Stimulated activated CD4-positive, alpha-beta T cell treated with anti-CD3 and anti-CD28 coated beads, Interleukin-4, amount 100 ng/mL, for 48 hours (primary cell): ENCODE measurements at regions not wholly inside any gene's neighbourhood (a gene's known extent, or its start where the extent isn't known, plus 50 kb on each side); places are given as distances from the start of the nearest gene placed in this dataset.

Source experiments
- DNase-seq, 2 donors: peaks; one replicate each; pipeline ENCODE4 v3.0.0-alpha.2; 2020; ENCODE audit warnings: low read depth in 2 of 2

DNA sequence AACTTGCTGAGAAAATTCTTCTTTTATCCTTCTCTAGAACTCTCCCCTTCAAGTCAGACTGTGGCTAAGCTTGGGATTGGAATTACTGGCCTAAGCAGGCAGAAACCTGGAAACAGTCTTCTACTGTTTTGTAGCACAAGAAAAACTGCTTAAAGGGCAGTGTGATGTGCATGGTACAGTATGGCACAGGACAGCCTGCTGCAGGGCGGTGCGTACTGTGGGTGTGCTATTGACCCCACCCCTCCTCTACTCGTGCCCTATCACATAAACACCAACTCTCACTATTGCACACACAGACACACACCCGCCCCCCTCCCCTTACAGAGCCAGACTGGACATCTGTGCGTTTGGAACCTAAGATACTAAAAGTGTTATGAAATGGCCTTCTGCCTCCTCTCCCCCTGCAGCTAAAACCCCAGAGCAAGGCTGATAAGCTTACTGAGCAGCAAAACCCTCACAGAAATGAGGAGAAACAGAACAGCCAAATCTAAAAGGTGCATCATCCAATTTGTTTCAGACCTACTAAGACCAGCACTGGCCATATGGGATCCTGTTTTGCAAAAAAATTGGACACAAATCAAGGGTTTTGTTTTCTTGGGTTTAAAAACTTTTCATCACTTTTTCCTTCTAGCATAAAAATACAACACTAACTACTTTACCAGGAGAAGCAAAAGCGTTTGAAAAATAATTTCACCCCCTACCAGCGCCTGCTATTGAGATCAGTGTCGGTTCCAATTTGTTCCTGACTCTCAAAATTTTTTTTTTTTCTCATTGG, 355.8 kb upstream of the LYPLAL1 start:
- DNase-seq = no peak

DNA sequence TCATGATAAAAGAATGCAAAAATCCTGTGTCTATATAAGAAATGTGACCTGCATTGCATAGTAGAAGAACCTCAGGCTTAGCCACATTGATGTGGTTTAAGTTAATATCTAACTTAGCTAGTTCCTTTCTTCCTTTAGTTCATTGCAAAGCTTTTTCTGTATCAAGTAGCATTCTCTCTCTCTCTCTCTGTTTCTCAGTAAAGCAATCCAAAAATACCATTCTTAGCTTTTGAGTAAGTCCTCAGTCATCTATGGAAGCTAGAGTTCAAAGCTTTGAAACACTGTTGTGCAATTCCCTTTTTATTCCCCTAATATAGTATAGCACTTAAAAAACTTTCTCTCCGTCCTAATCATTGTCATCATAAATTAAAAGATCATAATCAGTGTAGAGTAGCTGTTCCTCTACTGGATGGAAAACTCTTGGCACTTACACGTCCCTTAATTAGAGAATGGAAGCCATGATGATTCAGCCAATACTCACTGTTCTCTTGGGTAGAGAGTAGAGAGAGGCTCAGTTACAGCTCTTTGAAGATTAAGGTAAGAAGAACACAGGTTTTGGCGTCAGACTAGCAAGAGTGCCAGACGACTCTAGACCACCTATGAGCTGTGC, 350.3 kb upstream of the LYPLAL1 start:
- DNase-seq = no peak

DNA sequence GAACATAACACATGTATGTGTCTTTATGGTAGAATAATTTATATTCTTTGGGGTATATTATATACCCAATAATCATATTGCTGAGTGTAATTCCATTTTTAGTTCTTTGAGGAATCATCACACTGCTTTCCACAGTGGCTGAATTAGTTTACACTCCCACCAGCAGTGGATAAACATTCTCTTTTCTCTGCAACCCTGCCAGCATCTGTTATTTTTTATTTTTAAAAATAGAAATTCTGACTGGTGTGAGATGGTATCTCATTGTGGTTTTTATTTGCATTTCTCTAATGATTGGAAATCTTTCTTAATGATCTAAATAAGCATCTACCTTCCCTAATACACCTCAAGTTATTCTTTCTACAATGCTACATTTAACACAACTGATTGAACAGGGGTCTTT, 346.2 kb upstream of the LYPLAL1 start:
- DNase-seq = no peak

DNA sequence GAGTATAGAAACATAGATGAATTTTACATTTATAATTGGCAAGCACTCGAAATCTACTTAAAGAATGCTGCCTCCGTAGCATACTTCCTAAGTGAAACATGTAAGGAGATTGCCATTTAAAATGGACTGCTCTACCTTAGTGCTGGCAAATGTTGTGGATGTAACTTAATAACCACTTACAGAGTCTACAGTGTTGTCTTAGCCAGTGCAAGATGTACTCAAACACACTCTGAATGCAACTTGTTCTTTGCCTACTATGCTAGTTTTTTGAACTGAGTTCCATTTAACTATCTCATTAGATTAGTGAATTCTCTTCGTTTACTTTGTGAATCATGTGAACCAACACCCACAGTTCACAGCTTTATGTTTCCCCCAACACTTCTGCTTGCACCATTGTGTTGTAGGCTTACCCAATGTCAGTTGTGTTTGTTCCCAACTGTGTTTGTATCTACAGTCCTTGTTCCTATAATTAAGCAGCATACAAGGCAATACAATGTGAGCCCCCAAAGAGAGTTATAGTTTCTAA, 345.5 kb upstream of the LYPLAL1 start:
- DNase-seq = no peak

DNA sequence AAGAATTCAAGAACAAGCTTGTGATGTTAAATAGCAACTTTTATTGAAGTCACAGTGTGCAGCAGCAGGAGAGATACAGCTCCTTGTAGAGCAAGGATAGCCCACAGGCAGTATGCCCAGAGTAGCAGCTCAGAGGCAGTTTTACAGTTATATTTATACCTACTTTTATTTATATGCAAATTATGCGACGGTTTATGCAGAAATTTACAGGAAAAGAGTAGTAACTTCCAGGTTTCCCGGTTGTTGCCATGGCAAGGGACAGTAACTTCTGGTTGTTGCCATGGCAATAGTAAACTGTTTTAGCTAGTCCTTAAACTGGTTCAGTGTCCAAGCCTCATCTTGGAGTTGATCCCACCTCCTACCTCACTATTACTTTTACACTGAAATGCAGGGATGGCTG, 344.6 kb upstream of the LYPLAL1 start:
- no peak for DNase-seq

DNA sequence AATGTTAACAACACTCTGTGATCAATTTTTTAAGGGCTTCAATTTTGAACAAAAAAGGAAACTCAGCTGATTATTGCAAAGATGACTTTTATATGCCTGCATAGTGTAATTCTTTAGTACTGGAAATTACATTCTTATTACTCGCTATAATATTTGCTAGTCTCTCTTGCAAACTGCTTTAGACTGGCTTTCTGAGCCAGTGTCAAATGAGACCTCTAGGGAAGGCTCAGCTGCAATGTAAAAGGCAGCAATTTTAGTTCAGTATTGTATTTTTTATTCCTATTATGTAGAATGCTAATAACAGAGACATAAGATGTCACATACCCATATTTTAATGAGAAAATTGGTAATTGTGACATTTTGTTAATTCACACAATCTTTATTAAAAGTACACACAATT, 338.1 kb upstream of the LYPLAL1 start:
- no peak for DNase-seq

GRCh38 chr1:218836264-218836663, 337.4 kb upstream of the LYPLAL1 start:
- DNase-seq = no peak

GRCh38 chr1:218837051-218837450, 336.6 kb upstream of the LYPLAL1 start:
- DNase-seq = no peak

DNA sequence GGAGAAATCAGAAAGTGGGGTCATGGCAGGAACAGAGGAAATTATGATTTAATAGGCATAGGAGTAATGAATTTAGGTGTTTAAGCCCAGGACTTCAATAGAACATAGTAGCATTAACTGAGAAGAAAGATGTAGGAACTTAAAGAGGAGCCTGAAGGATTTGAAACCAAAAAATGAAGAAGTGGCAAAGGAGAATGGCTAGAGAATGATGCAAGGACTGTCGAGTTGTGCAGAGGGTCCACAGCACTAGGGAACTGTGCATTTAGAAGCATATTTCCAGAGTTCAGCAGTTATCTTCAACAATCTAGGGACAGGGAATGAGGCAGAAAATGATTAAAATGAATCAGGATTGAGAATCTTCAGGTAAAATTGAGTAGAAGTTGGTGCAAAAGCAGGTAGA, 328.1 kb upstream of the LYPLAL1 start:
- DNase-seq = no peak

DNA sequence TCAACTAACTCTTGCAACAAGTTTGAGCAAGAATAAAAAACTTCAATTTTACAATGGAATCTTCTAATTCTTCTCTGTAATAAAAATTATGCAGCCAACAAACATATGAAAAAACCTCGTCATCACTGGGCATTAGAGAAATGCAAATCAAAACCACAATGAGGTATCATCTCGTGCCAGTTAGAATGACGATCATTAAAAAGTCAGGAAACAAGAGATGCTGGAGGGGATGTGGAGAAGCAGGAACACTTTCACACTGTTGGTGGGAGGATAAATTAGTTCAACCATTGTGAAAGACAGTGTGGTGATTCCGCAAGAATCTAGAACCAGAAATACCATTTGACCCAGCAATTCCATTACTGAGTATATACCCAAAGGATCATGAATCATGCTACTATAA, 327.5 kb upstream of the LYPLAL1 start:
- DNase-seq = no peak

DNA sequence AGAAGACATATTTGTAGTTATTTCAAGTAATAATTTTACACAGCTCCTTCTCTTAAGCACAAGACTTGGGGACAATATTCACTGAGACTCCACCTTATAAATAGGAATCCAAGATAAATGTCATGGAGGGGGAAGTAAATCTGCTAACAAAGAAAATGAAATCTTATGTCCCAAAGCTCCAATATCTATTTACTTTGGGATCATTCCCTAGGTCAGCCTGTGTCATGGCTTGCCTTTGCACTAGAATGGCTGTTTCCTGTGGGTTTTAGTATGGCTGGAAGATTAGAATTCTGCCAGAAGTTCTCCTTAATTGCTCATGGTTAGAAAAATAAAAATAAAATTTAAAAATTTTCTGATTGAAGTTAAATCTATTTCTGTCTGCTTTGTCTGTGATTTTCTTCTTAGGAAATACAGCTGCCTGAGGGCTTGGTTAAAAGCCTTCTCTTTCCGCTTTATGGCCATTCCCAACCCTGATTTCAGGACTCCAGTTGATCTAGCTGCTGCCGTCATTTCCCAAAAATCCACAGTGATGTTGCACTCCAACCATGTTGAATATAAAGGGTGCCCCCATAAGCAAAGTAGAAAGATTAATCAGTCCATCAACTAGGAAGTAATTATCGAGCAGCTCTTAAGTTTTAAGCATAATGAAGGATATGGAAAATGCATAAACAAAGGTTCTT, 326.4 kb upstream of the LYPLAL1 start:
- DNase-seq = no peak

DNA sequence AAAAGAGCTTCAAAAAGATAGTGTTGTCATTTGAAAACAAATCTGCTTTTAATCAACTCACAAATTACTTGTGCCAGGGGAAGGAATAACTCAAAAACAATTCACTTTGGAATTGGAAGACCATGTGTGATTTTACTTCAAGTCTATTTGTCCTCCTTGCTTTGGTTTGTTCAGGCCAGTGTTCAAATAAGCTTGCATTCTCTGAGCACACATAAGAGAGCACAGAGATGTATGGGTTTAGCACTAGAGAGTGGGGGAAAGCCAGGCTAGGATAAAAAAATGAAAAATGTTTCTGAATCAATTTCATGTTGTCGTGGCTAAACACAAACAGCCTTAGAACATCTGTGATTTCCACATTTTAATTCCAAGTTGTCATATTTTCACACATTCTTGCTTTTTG, 325.7 kb upstream of the LYPLAL1 start:
- no peak for DNase-seq

- no peak for DNase-seq
These were observed 323.3 kb upstream of the LYPLAL1 start for GRCh38 chr1:218850367-218850766.

GRCh38 chr1:218851586-218851985, 322.1 kb upstream of the LYPLAL1 start:
- no peak for DNase-seq

DNA sequence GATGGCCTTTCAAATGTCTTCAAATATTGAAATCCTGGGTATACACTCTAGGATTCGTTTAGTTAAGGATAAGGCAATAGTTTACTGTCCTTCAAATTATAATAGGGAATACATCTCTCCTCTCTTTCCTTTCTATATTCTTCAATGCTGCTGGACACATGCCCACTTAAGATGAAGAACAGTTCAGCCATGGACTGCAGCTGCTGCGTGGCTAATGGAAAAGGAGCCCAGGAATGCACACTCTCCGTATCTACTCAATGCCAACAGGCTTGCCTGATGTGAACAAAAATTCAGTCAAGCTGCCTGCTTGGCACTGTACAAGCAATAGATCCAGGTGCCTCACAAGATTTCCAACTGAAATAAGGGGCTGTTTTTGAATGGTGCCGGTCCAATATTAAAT, 321.2 kb upstream of the LYPLAL1 start:
- no peak for DNase-seq

DNA sequence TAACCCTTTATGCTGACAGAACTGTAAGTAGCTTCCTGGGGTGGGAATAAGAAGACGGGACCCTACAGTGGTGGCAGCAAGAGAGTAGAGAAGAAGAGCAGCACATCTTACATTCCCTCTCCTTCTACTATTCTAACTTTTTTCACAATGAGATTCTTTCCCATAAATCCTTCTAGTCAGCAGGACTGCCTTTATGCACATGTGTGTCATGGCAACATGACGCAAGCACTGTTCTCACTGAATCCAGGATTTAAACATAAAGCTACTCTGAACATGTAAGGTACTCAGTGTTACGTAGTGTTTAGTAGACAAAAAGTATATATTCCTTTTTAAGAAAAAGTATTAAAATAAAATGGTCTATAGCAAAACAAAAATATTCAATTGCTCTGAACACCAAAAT, 309.7 kb upstream of the LYPLAL1 start:
- no peak for DNase-seq

- no peak for DNase-seq
These were observed 308.1 kb upstream of the LYPLAL1 start for GRCh38 chr1:218865591-218865990.

- DNase-seq = no peak
These were observed 307.2 kb upstream of the LYPLAL1 start for GRCh38 chr1:218866507-218866906.

DNA sequence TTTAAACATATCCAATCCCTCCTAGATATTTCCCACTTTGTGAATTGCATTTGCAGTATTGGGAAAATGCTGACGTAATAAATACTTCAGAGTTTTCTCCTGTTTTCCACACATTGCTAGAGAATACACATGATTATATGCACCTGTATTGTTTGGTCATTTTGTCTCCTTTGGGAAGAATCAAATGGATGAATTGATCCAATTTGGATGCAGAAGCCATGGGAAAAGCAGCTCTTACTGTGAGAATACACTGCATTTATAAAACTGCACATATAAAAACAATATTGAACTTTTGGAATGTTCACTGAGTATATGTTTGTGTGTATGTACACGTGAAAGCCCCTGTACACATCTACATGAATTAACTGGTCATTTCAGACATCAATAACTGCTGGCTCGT, 306.6 kb upstream of the LYPLAL1 start:
- no peak for DNase-seq

- no peak for DNase-seq
These were observed 305.6 kb upstream of the LYPLAL1 start for GRCh38 chr1:218867941-218868626.

- DNase-seq = no peak
These were observed 304.4 kb upstream of the LYPLAL1 start for GRCh38 chr1:218869276-218869675.

DNA sequence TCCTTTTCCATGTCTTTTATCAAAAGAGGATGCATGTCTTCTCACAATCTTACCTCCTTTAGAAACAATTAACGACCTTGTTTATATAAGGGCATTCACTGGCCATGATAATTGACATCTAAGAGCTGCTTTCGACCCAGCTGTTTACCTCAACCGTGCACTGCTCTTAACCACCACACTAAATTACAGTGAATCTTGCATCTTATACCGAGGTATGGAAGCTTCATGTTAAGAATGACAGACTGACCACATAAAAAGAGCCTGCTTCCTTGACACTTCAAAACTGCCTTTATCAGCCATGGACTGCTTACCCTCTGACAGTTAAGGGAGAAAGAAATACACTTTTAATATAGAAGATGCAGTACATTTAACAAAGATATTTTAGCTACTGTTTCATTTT, 301.7 kb upstream of the LYPLAL1 start:
- no peak for DNase-seq
